GM18870 (cell line): ENCODE measurements at regions not wholly inside any gene's neighbourhood (a gene's known extent, or its start where the extent isn't known, plus 50 kb on each side); places are given as distances from the start of the nearest gene placed in this dataset.
A peak's percentile ranks its signal among the peaks of the same experiment; 100 is the strongest.
"Not testable (repeated sequence)": the region's sequence is repeated elsewhere in the genome, so short reads cannot be mapped to it uniquely, and the experiment has no call there.

ENCODE experiments used
- ATAC-seq: cut with Tn5 transposase; IDR thresholded peaks from one replicate; pipeline ENCODE4 v1.9.1; 2021; ENCODE audit warnings: moderate library complexity; ENCODE audit not compliant: unreplicated experiment

DNA sequence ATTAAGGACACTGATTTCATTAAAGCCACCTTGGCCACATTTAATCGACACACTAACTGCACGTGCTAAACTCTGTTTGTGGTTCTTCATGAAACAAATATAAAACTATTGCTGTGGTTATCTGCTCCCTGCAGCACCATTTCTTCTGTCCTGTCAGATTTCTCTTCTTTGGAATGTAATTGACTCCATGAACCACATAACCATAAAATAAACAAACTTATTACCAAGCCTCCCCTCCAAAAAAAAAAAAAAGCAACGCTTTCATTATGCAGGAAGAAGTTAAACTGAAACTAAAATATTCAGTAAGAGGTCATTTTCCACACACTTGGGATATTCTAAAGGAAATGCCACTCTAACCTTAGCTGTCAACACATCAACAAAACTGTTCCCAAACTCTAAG, 319.1 kb upstream of the NT5E start:
- no peak for ATAC-seq

DNA sequence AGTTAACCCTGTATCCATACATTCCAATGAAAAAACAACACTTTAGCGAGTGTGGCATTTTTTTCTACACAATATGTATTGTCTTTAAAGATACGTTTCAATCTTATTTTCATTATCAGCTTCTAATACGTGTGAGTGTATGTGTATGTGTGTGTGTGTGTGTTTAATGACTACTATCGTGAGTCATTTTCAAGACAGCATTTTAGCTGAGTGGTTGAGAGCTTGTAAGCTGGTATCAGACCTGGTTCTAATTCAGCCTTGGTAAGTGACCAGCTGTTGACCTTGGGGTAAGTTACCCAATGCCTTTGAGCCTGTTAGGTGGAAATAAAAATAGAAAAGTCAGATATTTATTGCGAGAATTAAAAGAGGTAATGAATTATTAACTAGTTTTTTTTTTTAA, 320.0 kb upstream of the NT5E start:
- ATAC-seq, result no peak

DNA sequence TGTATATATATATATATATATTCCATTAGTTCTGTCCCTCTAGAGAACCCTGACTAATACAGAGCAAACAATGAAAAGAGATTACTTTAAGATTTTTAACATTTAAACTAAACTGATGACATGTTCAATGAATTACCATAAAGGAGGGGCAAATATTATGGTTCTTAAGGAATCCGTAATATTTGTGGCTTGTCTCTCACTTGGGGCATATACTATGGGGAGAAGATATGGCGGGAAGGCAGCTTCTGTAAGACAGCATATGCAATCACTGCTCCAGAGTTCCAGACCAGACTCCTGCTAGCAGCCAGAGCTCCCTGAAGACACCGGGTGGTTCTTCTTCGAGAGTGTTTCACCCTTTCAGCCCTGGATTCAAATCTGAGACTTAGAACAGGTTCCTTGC, 321.1 kb upstream of the NT5E start:
- ATAC-seq, result no peak

- not testable (repeated sequence) for ATAC-seq
Measured at GRCh38 chr6:85128256-85128655, 321.6 kb upstream of the NT5E start.

- no peak for ATAC-seq
Measured at GRCh38 chr6:85127696-85128243, 322.1 kb upstream of the NT5E start.

- no peak for ATAC-seq
Measured at GRCh38 chr6:85127168-85127498, 322.8 kb upstream of the NT5E start.

DNA sequence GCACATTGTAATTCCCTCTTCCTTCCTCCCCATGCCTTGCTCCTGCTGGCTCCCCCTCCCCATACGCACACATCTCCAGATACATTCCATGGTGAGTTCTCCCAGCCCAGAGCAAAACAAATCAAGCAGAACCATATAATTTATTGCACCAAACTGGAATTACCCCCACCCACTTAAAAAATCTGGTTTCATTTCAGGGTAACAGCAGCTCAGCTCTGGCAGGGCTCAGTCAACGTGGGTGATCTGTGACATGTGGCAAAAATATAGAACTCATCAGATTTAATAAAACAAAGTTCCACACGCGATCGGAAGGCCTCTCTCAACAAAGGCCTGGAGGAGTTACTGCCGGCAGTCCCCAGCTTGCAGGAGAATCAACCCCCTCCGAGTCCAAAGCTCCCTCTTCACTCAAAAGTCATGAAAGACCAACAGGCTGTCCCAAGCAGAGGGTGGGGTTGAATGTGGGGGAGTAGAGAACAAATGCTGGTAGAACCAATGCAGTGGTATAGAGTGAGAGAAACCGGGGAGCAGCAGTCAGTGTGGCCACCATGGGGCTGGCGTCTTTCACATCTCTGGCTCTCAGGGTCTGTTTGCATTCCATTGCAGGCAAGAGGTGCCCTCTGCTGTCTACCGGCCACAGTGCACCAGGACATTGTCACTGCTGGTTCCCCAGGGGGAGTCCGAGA, 323.3 kb upstream of the NT5E start:
- peak; percentile 69 for ATAC-seq

- ATAC-seq, result no peak
Measured at GRCh38 chr6:85125526-85125925, 324.4 kb upstream of the NT5E start.

DNA sequence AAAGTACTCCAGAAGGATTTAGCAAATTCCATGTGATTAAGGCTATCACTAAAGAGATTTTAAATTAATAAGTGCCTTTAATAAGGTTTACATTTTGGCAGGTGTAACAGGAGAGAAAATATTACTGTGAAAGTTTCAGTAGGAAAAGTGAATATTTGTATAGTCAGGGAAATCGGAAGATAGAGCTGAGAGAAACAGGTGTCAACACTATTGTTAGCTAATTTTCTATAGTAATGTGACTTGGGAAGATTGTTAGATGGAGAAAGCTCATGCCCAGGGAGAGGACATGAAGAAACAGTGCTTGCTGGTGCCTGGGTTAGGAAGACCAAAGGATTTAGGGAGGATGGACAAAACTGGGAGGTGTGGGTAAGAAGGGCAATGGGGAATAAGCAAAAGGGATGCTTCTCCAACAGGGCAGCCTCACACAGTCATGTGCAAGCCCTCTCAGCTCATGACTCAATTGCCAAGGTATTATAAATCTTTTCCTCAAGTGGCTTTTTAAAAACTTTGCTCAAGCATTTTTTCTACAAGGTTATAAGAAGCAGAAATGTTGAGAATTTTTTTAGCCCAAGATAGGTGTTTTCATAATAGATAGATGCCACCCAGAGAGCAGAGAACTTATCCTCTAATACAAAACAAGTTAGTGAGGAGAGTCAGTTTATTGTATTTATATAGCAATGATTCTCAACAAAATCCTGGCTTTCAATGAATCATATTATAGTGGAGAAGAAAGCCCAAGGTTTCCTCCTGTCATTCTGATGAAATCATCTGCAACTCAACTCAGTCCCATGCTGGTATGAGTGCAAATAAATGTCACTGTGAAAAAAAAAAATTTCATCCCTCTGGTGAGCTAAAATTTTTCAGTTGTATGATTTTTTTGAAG, 325.2 kb upstream of the NT5E start:
- no peak for ATAC-seq

- ATAC-seq, result no peak
Measured at GRCh38 chr6:85121158-85121557, 328.7 kb upstream of the NT5E start.

GRCh38 chr6:85118652-85119235, 331.1 kb upstream of the NT5E start:
- no peak for ATAC-seq

GRCh38 chr6:85118233-85118632, 331.6 kb upstream of the NT5E start:
- no peak for ATAC-seq

DNA sequence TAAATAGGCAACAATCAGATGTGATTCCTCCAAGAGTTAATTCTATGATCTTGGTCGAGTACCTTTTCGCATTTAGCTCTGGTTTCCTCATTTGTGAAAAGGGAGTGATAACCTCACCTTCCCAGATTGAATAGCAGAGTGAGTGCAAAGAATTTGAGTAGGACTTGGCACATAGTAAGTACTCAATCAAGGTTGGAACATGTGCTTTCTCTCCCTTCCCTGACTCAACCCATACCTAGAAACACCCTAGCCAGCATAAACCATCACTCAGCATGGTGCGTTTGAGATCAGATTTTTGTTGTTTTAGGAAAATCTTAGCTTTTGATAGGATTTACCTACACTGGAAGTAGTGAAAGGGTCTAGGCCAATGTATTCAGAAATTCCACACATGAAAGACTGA, 333.4 kb upstream of the NT5E start:
- no peak for ATAC-seq

DNA sequence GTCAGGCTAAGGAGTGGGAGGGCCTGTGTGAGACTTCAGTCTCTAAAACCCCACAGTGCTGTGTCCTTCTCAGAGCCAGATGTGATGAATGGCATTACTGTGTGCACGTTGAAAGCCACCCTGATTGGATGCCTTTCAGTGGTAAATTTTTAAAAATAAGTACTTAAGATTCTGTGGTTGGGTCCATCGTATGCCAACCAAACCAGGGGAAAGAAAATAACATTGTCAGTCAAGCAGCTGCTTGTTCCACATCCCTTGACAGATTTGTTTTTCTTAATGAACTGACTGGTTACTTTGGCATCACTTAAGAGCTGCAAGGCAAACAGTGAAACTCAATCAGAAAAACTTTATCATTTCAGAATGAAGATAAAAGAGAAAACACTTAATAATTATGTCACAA, 334.0 kb upstream of the NT5E start:
- ATAC-seq, result no peak

DNA sequence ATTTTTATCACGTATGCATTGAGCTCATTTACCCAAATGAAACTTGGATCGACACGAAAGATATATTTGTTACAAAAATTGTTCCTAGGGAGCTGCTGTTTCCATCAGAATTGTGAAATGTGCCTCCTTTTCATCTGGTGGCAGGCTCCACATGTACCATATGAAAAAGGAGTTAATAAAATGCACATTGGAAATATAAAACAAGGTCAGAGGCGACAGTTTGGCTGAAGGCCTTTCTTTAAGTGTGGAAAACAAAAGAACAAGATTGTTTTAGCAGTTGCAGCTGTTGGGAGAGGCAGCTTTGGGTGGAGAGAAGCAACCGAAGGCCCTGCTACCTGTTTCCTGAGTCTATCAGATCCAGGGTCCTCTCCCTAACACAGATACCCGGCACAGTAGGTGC, 334.5 kb upstream of the NT5E start:
- ATAC-seq, result no peak

DNA sequence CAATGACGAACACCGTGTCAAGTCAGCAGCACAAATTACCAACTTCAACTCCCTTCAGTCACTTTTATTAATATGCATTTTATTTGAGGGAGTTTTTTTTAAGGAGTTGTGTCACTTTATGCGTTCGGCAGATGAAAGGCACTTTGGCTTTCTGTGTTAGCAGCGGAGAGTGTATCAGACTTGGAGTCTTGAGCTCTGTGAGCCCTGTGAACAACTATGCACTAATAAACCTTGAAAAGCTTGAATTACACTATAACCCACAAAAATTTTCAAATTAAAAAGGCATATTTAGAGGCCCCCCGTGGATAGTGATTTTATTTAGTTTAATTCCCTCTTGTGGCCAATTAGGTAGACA, 335.3 kb upstream of the NT5E start:
- no peak for ATAC-seq

- no peak for ATAC-seq
Measured at GRCh38 chr6:85113934-85114580, 335.8 kb upstream of the NT5E start.

GRCh38 chr6:85112540-85112939, 337.3 kb upstream of the NT5E start:
- ATAC-seq, result no peak

DNA sequence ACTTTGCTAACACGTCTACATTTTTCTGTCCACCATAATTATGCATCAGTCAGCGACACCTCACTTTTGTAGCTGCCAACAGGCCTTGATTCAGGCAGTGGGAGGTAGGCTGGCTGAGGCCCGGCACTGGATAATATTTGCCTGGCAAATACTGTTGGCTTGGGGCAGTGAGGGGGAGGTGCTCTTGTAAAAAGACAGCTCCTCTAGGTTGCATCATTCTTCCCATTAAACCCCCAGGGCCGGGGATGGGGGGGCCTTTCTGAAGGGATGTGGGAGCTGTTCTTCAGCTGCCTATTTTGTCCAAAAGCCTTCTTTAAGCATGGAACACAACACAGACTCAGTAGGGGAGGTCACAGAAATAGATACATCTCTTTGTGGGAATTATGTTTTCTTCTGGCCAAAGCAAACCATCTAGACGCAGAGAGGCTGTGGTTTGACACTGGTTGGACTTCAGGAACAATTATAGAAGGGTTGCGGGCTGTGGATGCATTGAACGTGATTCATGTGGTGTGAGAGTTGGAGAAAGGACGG, 338.3 kb upstream of the NT5E start:
- ATAC-seq, result no peak

GRCh38 chr6:85110943-85111342, 338.9 kb upstream of the NT5E start:
- no peak for ATAC-seq

- no peak for ATAC-seq
Measured at GRCh38 chr6:85107701-85108100, 342.2 kb upstream of the NT5E start.
